ENCODE measurements at regions not wholly inside any gene's neighbourhood (a gene's known extent, or its start where the extent isn't known, plus 50 kb on each side); places are given as distances from the start of the nearest gene placed in this dataset.

- TF ChIP-seq CTCF (IDR thresholded peaks at IDR 0.05) (no peak), EZH2 (IDR thresholded peaks at IDR 0.05) (no peak), EZH2phosphoT487 (IDR thresholded peaks at IDR 0.05) (no peak)
- Histone ChIP-seq H3F3A (ENCODE audit: low read depth) (no peaks in the 10 kb centered on the region), H3K9me3 (ENCODE audit: low read depth) (no peaks in the 10 kb centered on the region), H3K36me3 (no peaks in the 10 kb centered on the region), H3K27me3 (no peaks in the 10 kb centered on the region), H2AFZ (replicated peaks) (no peak overlapping the region), H3K4me3 (no peak overlapping the region), H3K4me2 (no peak overlapping the region), H4K20me1 (ENCODE audit: low read depth) (no peaks in the 10 kb centered on the region), H3K27ac (no peak overlapping the region), H3K79me2 (ENCODE audit: low read depth) (no peaks in the 10 kb centered on the region), H3K9ac (no peak overlapping the region), H3K4me1 (no peaks in the 10 kb centered on the region)
- H3K4me1 Mint-ChIP-seq: no peaks in the 10 kb centered on the region
- H3K36me3 Mint-ChIP-seq: no peaks in the 10 kb centered on the region
- H3K27me3 Mint-ChIP-seq (ENCODE audit: insufficient read depth, low read depth): peaks cover 8% of the 10 kb centered on the region
- DNase-seq (ENCODE audit: low spot score): no peak
- no peak overlapping the region for H3K27ac Mint-ChIP-seq
- no peak overlapping the region for H3K4me3 Mint-ChIP-seq
- H3K9me3 Mint-ChIP-seq: peaks cover 15% of the 10 kb centered on the region
Measured at GRCh38 chr11:27266125-27266524, 96.9 kb downstream of the CCDC34 start.

GRCh38 chr11:27263986-27264385, 99.0 kb downstream of the CCDC34 start:
- H3K9me3 Mint-ChIP-seq: peaks cover 5% of the 10 kb centered on the region
- no peaks in the 10 kb centered on the region for H3K27me3 ChIP-seq
- peaks cover 8% of the 10 kb centered on the region for H3K27me3 Mint-ChIP-seq (ENCODE audit: insufficient read depth, low read depth)

GRCh38 chr11:27263046-27263445, 100.0 kb downstream of the CCDC34 start:
- Mint-ChIP-seq H3K9me3 (peaks cover 3% of the 10 kb centered on the region), H3K27ac (no peak overlapping the region), H3K36me3 (no peaks in the 10 kb centered on the region), H3K4me3 (no peak overlapping the region), H3K27me3 (ENCODE audit: insufficient read depth, low read depth) (peaks cover 8% of the 10 kb centered on the region), H3K4me1 (no peaks in the 10 kb centered on the region)
- H3K4me3 ChIP-seq: no peak overlapping the region
- no peaks in the 10 kb centered on the region for H3K9me3 ChIP-seq (ENCODE audit: low read depth)
- no peak overlapping the region for H3K9ac ChIP-seq
- DNase-seq (ENCODE audit: low spot score): no peak
- H3K4me2 ChIP-seq: no peak overlapping the region
- no peaks in the 10 kb centered on the region for H3K36me3 ChIP-seq
- TF ChIP-seq EZH2 (IDR thresholded peaks at IDR 0.05) (no peak), CTCF (IDR thresholded peaks at IDR 0.05) (no peak), EZH2phosphoT487 (IDR thresholded peaks at IDR 0.05) (no peak)
- no peaks in the 10 kb centered on the region for H4K20me1 ChIP-seq (ENCODE audit: low read depth)
- H3K27ac ChIP-seq: no peak overlapping the region
- no peaks in the 10 kb centered on the region for H3K79me2 ChIP-seq (ENCODE audit: low read depth)
- H3K4me1 ChIP-seq: no peaks in the 10 kb centered on the region
- H2AFZ ChIP-seq (replicated peaks): no peak overlapping the region
- no peaks in the 10 kb centered on the region for H3K27me3 ChIP-seq
- no peaks in the 10 kb centered on the region for H3F3A ChIP-seq (ENCODE audit: low read depth)

More at GRCh38 chr11:27263986-27264385, 99.0 kb downstream of the CCDC34 start:
- no peaks in the 10 kb centered on the region for H4K20me1 ChIP-seq (ENCODE audit: low read depth)
- DNase-seq (ENCODE audit: low spot score): no peak
- no peak overlapping the region for H3K9ac ChIP-seq
- H3K4me1 ChIP-seq: no peaks in the 10 kb centered on the region
- no peaks in the 10 kb centered on the region for H3K79me2 ChIP-seq (ENCODE audit: low read depth)
- TF ChIP-seq EZH2phosphoT487 (IDR thresholded peaks at IDR 0.05): no peak
- no peak for TF ChIP-seq CTCF (IDR thresholded peaks at IDR 0.05)
- no peak overlapping the region for H3K4me3 ChIP-seq
- no peaks in the 10 kb centered on the region for H3K9me3 ChIP-seq (ENCODE audit: low read depth)
- H3K4me2 ChIP-seq: no peak overlapping the region
- no peak overlapping the region for H2AFZ ChIP-seq (replicated peaks)
- Mint-ChIP-seq H3K4me3 (no peak overlapping the region), H3K36me3 (no peaks in the 10 kb centered on the region), H3K4me1 (no peaks in the 10 kb centered on the region), H3K27ac (no peak overlapping the region)
- H3F3A ChIP-seq (ENCODE audit: low read depth): no peaks in the 10 kb centered on the region
- H3K27ac ChIP-seq: no peak overlapping the region
- no peaks in the 10 kb centered on the region for H3K36me3 ChIP-seq

- H3K27me3 ChIP-seq: no peaks in the 10 kb centered on the region
- H3K36me3 ChIP-seq: no peaks in the 10 kb centered on the region
- H3K9me3 ChIP-seq (ENCODE audit: low read depth): no peaks in the 10 kb centered on the region
- H3K4me1 ChIP-seq: peaks cover 11% of the 10 kb centered on the region
- no peak overlapping the region for H2AFZ ChIP-seq (replicated peaks)
- H3K9ac ChIP-seq: no peak overlapping the region
- H3F3A ChIP-seq (ENCODE audit: low read depth): no peaks in the 10 kb centered on the region
- Mint-ChIP-seq H3K27ac (no peak overlapping the region), H3K9me3 (no peaks in the 10 kb centered on the region), H3K27me3 (ENCODE audit: insufficient read depth, low read depth) (peaks cover 8% of the 10 kb centered on the region), H3K4me1 (no peaks in the 10 kb centered on the region), H3K36me3 (no peaks in the 10 kb centered on the region), H3K4me3 (no peak overlapping the region)
- no peak for DNase-seq (ENCODE audit: low spot score)
- no peak overlapping the region for H3K27ac ChIP-seq
- no peaks in the 10 kb centered on the region for H4K20me1 ChIP-seq (ENCODE audit: low read depth)
- H3K4me3 ChIP-seq: no peak overlapping the region
- TF ChIP-seq EZH2phosphoT487 (IDR thresholded peaks at IDR 0.05): no peak
- TF ChIP-seq EZH2 (IDR thresholded peaks at IDR 0.05): no peak
- no peak for TF ChIP-seq CTCF (IDR thresholded peaks at IDR 0.05)
- no peak overlapping the region for H3K4me2 ChIP-seq
- H3K79me2 ChIP-seq (ENCODE audit: low read depth): no peaks in the 10 kb centered on the region
Measured at GRCh38 chr11:27255447-27255828, 107.6 kb downstream of the CCDC34 start.
